ENCODE measurements at regions not wholly inside any gene's neighbourhood (a gene's known extent, or its start where the extent isn't known, plus 50 kb on each side); places are given as distances from the start of the nearest gene placed in this dataset.

GRCh38 chr5:158344376-158344775 lies 485.4 kb upstream of the CLINT1 start:
- Histone ChIP-seq H3K27me3 (no peaks in the 10 kb centered on the region), H3K27ac (no peak overlapping the region), H3K4me1 (no peaks in the 10 kb centered on the region), H3K9me3 (no peaks in the 10 kb centered on the region), H3K4me3 (no peak overlapping the region), H3K36me3 (no peaks in the 10 kb centered on the region)
- TF ChIP-seq POLR2A (IDR thresholded peaks at IDR 0.05) (no peak), CTCF (IDR thresholded peaks at IDR 0.05) (no peak)
- intact Hi-C loops (cut with DNase I) = no loop called here
- 78 to 79% methylated on average over 2 of the region's 2 CpGs for WGBS, 2 donors
- DNase-seq = no peak

GRCh38 chr5:158340608-158341007 lies 481.7 kb upstream of the CLINT1 start:
- Histone ChIP-seq H3K27ac (no peak overlapping the region), H3K27me3 (no peaks in the 10 kb centered on the region), H3K36me3 (no peaks in the 10 kb centered on the region), H3K9me3 (no peaks in the 10 kb centered on the region), H3K4me3 (no peak overlapping the region), H3K4me1 (no peaks in the 10 kb centered on the region)
- TF ChIP-seq CTCF (IDR thresholded peaks at IDR 0.05) (no peak), POLR2A (IDR thresholded peaks at IDR 0.05) (no peak)
- DNase-seq = no peak
- intact Hi-C loops (cut with DNase I) = no loop called here
- 36 to 48% methylated on average over 1 of the region's 1 CpG for WGBS, 2 donors

GRCh38 chr5:158326256-158326655 lies 467.3 kb upstream of the CLINT1 start:
- DNase-seq = no peak
- WGBS, 2 donors = 57 to 88% methylated on average over 1 of the region's 1 CpG
- Histone ChIP-seq H3K4me3 (no peak overlapping the region), H3K36me3 (no peaks in the 10 kb centered on the region), H3K27ac (no peak overlapping the region), H3K9me3 (no peaks in the 10 kb centered on the region), H3K4me1 (no peaks in the 10 kb centered on the region), H3K27me3 (no peaks in the 10 kb centered on the region)
- intact Hi-C loops (cut with DNase I) = no loop called here
- no peak for TF ChIP-seq CTCF (IDR thresholded peaks at IDR 0.05)
- TF ChIP-seq POLR2A (IDR thresholded peaks at IDR 0.05) = no peak

GRCh38 chr5:158324236-158324635 lies 465.3 kb upstream of the CLINT1 start:
- no peak overlapping the region for H3K27ac ChIP-seq
- H3K27me3 ChIP-seq = no peaks in the 10 kb centered on the region
- intact Hi-C loops (cut with DNase I) = no loop called here
- no peaks in the 10 kb centered on the region for H3K4me1 ChIP-seq
- no peak for DNase-seq
- no peak overlapping the region for H3K4me3 ChIP-seq
- 89 to 90% methylated on average over 3 of the region's 3 CpGs for WGBS, 2 donors
- no peaks in the 10 kb centered on the region for H3K9me3 ChIP-seq
- TF ChIP-seq POLR2A (IDR thresholded peaks at IDR 0.05) = no peak
- TF ChIP-seq CTCF (IDR thresholded peaks at IDR 0.05) = no peak
- no peaks in the 10 kb centered on the region for H3K36me3 ChIP-seq

- H3K4me3 ChIP-seq = no peak overlapping the region
- no peaks in the 10 kb centered on the region for H3K9me3 ChIP-seq
- no peak for DNase-seq
- H3K4me1 ChIP-seq = no peaks in the 10 kb centered on the region
- H3K27ac ChIP-seq = no peak overlapping the region
- TF ChIP-seq POLR2A (IDR thresholded peaks at IDR 0.05) = no peak
- no peak for TF ChIP-seq CTCF (IDR thresholded peaks at IDR 0.05)
- H3K36me3 ChIP-seq = no peaks in the 10 kb centered on the region
- intact Hi-C loops (cut with DNase I) = no loop called here
- 94% methylated on average over 1 of the region's 1 CpG for whole genome bisulfite sequencing, 2 donors
- H3K27me3 ChIP-seq = no peaks in the 10 kb centered on the region
Measured at GRCh38 chr5:158322620-158323019, 463.7 kb upstream of the CLINT1 start.
